GM12878 (cell line): ENCODE measurements at regions not wholly inside any gene's neighbourhood (a gene's known extent, or its start where the extent isn't known, plus 50 kb on each side); places are given as distances from the start of the nearest gene placed in this dataset.
"Not testable (repeated sequence)": the region's sequence is repeated elsewhere in the genome, so short reads cannot be mapped to it uniquely, and the experiment has no call there.

Experiments
- FOXK2 ChIP-seq: fragments of 450-650 bp; IDR thresholded peaks from 2 replicates; pipeline ENCODE4 v1.6.1; 2017; ENCODE audit warnings: mild to moderate bottlenecking, moderate library complexity
- YY1 ChIP-seq: IDR thresholded peaks from 2 replicates; pipeline ENCODE4 v1.6.1; 2011; ENCODE audit warnings: low read depth, mild to moderate bottlenecking, low read length
- ZSCAN29 ChIP-seq: fragments of 450-650 bp; IDR thresholded peaks from 2 replicates; pipeline ENCODE4 v1.6.1; 2017; ENCODE audit warnings: mild to moderate bottlenecking, moderate library complexity
- TF ChIP-seq, protein P1 (sequence below): fragments of 450-650 bp; IDR thresholded peaks from 2 replicates; pipeline ENCODE4 v1.6.1; 2016; ENCODE audit warnings: mild to moderate bottlenecking
- TF ChIP-seq, protein P2 (sequence below), 3 experiments: IDR thresholded peaks in 2 of 3; conservative IDR thresholded peaks in 1 of 3; 2 replicates each; pipeline ENCODE4 v1.5.1; 2011; ENCODE audit warnings: low read depth in 3 of 3, low read length in 3 of 3, mild to moderate bottlenecking in 3 of 3, control low read depth in 2 of 3, moderate library complexity in 2 of 3, inconsistent platforms in 1 of 3, mixed read lengths in 1 of 3; ENCODE audit not compliant: control insufficient read depth in 2 of 3, insufficient read depth in 1 of 3; ENCODE audit errors: extremely low read depth in 1 of 3
- TF ChIP-seq, protein P3 (sequence below): IDR thresholded peaks from 2 replicates; pipeline ENCODE4 v1.6.1; 2012; ENCODE audit warnings: low read depth, low read length, improper control_type of control experiment

DNA sequence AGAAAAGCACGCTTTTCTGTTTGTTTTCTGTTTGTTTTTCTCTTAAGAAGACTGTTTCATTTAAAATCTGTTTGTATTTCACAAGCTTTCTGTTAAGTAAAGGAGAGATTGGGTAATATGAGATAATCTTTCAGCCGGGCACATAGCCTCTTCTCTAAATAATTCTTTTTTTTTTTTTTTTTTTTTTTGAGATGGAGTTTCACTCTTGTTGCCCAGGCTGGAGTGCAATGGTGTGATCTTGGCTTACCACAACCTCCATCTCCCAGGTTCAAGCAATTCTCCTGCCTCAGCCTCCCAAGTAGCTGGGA is 499.5 kb upstream of the SGCD start:
- not testable (repeated sequence) for TF ChIP-seq FOXK2, ZSCAN29, YY1
- TF ChIP-seq, protein P1, sequence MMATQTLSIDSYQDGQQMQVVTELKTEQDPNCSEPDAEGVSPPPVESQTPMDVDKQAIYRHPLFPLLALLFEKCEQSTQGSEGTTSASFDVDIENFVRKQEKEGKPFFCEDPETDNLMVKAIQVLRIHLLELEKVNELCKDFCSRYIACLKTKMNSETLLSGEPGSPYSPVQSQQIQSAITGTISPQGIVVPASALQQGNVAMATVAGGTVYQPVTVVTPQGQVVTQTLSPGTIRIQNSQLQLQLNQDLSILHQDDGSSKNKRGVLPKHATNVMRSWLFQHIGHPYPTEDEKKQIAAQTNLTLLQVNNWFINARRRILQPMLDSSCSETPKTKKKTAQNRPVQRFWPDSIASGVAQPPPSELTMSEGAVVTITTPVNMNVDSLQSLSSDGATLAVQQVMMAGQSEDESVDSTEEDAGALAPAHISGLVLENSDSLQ: not testable (repeated sequence)
- TF ChIP-seq, protein P2, sequence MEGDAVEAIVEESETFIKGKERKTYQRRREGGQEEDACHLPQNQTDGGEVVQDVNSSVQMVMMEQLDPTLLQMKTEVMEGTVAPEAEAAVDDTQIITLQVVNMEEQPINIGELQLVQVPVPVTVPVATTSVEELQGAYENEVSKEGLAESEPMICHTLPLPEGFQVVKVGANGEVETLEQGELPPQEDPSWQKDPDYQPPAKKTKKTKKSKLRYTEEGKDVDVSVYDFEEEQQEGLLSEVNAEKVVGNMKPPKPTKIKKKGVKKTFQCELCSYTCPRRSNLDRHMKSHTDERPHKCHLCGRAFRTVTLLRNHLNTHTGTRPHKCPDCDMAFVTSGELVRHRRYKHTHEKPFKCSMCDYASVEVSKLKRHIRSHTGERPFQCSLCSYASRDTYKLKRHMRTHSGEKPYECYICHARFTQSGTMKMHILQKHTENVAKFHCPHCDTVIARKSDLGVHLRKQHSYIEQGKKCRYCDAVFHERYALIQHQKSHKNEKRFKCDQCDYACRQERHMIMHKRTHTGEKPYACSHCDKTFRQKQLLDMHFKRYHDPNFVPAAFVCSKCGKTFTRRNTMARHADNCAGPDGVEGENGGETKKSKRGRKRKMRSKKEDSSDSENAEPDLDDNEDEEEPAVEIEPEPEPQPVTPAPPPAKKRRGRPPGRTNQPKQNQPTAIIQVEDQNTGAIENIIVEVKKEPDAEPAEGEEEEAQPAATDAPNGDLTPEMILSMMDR (IDR thresholded peaks at IDR 0.05 in 2 of 3, conservative IDR thresholded peaks at IDR 0.05 in 1 of 3; ENCODE audit: control insufficient read depth in 2 of 3, extremely low read depth in 1 of 3, insufficient read depth in 1 of 3, low read depth in 3 of 3, low read length in 3 of 3): not testable (repeated sequence)
- TF ChIP-seq, protein P3, sequence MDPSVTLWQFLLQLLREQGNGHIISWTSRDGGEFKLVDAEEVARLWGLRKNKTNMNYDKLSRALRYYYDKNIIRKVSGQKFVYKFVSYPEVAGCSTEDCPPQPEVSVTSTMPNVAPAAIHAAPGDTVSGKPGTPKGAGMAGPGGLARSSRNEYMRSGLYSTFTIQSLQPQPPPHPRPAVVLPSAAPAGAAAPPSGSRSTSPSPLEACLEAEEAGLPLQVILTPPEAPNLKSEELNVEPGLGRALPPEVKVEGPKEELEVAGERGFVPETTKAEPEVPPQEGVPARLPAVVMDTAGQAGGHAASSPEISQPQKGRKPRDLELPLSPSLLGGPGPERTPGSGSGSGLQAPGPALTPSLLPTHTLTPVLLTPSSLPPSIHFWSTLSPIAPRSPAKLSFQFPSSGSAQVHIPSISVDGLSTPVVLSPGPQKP: not testable (repeated sequence)
